GM12891 (cell line): ENCODE measurements at regions not wholly inside any gene's neighbourhood (a gene's known extent, or its start where the extent isn't known, plus 50 kb on each side); places are given as distances from the start of the nearest gene placed in this dataset.

ENCODE experiments used
- DNase-seq: peaks from one replicate; pipeline ENCODE4 v3.0.0; 2011; ENCODE audit warnings: low spot score; ENCODE audit not compliant: insufficient read length
- FAIRE-seq: peaks from 2 replicates; lab custom pipeline; 2011; peaks lifted over from hg19 to GRCh38; lab: Jason Lieb, UNC
- PAX5 ChIP-seq: IDR thresholded peaks from 2 replicates; pipeline ENCODE4 v1.6.1; 2011; ENCODE audit warnings: low read length, moderate library complexity, mild to moderate bottlenecking; ENCODE audit not compliant: insufficient read depth, severe bottlenecking
- POLR2A ChIP-seq: IDR thresholded peaks from 2 replicates; pipeline ENCODE4 v1.6.1; 2011; ENCODE audit warnings: low read depth, low read length, control low read depth
- POLR2AphosphoS5 ChIP-seq: IDR thresholded peaks from 2 replicates; pipeline ENCODE4 v1.6.1; 2011; ENCODE audit warnings: low read depth, low read length, control low read depth
- POU2F2 ChIP-seq: IDR thresholded peaks from 2 replicates; pipeline ENCODE4 v1.6.1; 2011; ENCODE audit warnings: low read depth, mild to moderate bottlenecking, control low read depth, low read length, moderate library complexity
- SPI1 ChIP-seq: IDR thresholded peaks from 2 replicates; pipeline ENCODE4 v1.6.1; 2011; ENCODE audit warnings: low read depth, low read length, control low read depth
- TAF1 ChIP-seq: IDR thresholded peaks from 2 replicates; pipeline ENCODE4 v1.6.1; 2011; ENCODE audit warnings: low read depth, low read length, control low read depth

- no peak for DNase-seq
- TF ChIP-seq PAX5 (no peak), POLR2A (no peak), POU2F2 (no peak), POLR2AphosphoS5 (no peak), TAF1 (no peak), SPI1 (no peak)
- no peak for FAIRE-seq
Measured at GRCh38 chr15:96678386-96678785, 347.9 kb downstream of the NR2F2 start.

GRCh38 chr15:96687388-96688107 lies 357.0 kb downstream of the NR2F2 start:
- DNase-seq (no peak), FAIRE-seq (no peak)
- TF ChIP-seq POLR2A (no peak), SPI1 (no peak), POLR2AphosphoS5 (no peak), PAX5 (no peak), TAF1 (no peak), POU2F2 (no peak)

- no peak for TF ChIP-seq POU2F2
- TF ChIP-seq PAX5: no peak
- no peak for TF ChIP-seq TAF1
- no peak for TF ChIP-seq SPI1
- TF ChIP-seq POLR2A: no peak
- TF ChIP-seq POLR2AphosphoS5: no peak
- no peak for DNase-seq
- FAIRE-seq: no peak
Measured at GRCh38 chr15:96690733-96691132, 360.2 kb downstream of the NR2F2 start.

GRCh38 chr15:96692826-96693225 lies 362.3 kb downstream of the NR2F2 start:
- DNase-seq (no peak), FAIRE-seq (no peak)
- TF ChIP-seq SPI1 (no peak), TAF1 (no peak), PAX5 (no peak), POLR2A (no peak), POLR2AphosphoS5 (no peak), POU2F2 (no peak)

- FAIRE-seq (no peak), DNase-seq (no peak)
- TF ChIP-seq POLR2A: no peak
- TF ChIP-seq POLR2AphosphoS5: no peak
- TF ChIP-seq TAF1: no peak
- no peak for TF ChIP-seq POU2F2
- no peak for TF ChIP-seq SPI1
- TF ChIP-seq PAX5: no peak
Measured at GRCh38 chr15:96693515-96693914, 363.0 kb downstream of the NR2F2 start.

- DNase-seq: no peak
- no peak for FAIRE-seq
- no peak for TF ChIP-seq POLR2AphosphoS5
- no peak for TF ChIP-seq PAX5
- TF ChIP-seq POLR2A: no peak
- no peak for TF ChIP-seq SPI1
- TF ChIP-seq TAF1: no peak
- TF ChIP-seq POU2F2: no peak
Measured at GRCh38 chr15:96693990-96694517, 363.6 kb downstream of the NR2F2 start.

GRCh38 chr15:96695426-96695825 lies 364.9 kb downstream of the NR2F2 start:
- no peak for DNase-seq
- no peak for FAIRE-seq

GRCh38 chr15:96699871-96700401 lies 369.4 kb downstream of the NR2F2 start:
- no peak for FAIRE-seq
- no peak for DNase-seq
- TF ChIP-seq SPI1 (no peak), PAX5 (no peak), POU2F2 (no peak), POLR2A (no peak), TAF1 (no peak), POLR2AphosphoS5 (no peak)

More at GRCh38 chr15:96695426-96695825, 364.9 kb downstream of the NR2F2 start:
- no peak for TF ChIP-seq POLR2AphosphoS5
- no peak for TF ChIP-seq SPI1
- TF ChIP-seq TAF1: no peak
- TF ChIP-seq POLR2A: no peak
- no peak for TF ChIP-seq POU2F2

GRCh38 chr15:96700555-96700954 lies 370.1 kb downstream of the NR2F2 start:
- TF ChIP-seq TAF1: no peak
- TF ChIP-seq POLR2AphosphoS5: no peak
- TF ChIP-seq POU2F2: no peak
- TF ChIP-seq SPI1: no peak
- no peak for TF ChIP-seq POLR2A
- no peak for TF ChIP-seq PAX5
- FAIRE-seq: no peak
- DNase-seq: no peak
